ENCODE measurements at regions not wholly inside any gene's neighbourhood (a gene's known extent, or its start where the extent isn't known, plus 50 kb on each side); places are given as distances from the start of the nearest gene placed in this dataset.

DNA sequence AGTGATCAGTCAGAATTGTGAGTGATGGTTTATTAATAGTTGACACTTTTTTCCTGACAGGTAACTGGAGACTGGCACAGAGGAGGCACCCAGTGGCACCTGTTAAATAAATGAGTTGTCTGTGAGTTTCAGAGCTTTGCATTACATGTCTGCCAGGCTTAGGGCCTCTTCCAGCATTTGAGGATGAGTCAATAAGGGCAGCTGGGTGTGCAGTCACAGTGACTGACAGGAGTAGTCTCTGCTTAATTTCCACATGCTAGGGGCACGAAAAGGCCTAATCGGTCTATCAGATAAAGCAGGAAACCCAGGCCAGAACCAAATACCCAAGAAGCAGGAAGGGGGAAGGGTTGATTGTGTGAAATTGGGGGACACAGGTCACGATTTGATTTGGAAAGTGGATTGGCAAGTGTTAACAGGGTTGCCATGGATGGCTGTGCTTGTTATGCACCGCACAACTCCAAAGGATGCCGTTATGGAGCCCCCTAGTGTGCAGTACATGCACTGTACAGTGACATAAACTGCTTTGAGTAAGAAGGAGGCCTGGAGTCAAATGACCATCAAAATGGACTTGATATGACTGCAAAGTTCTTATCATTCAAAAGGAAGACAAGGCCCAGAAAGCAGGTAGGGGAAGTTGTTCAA lies 111.9 kb upstream of the GGTLC1 start:
- H3K27me3 ChIP-seq (replicated peaks; ENCODE audit: insufficient read depth, low read depth, low read length, poor library complexity): no peaks in the 10 kb centered on the region
- H3K27ac ChIP-seq (ENCODE audit: low read depth, low read length, poor library complexity, severe bottlenecking): no peak overlapping the region
- TF ChIP-seq, protein P1, sequence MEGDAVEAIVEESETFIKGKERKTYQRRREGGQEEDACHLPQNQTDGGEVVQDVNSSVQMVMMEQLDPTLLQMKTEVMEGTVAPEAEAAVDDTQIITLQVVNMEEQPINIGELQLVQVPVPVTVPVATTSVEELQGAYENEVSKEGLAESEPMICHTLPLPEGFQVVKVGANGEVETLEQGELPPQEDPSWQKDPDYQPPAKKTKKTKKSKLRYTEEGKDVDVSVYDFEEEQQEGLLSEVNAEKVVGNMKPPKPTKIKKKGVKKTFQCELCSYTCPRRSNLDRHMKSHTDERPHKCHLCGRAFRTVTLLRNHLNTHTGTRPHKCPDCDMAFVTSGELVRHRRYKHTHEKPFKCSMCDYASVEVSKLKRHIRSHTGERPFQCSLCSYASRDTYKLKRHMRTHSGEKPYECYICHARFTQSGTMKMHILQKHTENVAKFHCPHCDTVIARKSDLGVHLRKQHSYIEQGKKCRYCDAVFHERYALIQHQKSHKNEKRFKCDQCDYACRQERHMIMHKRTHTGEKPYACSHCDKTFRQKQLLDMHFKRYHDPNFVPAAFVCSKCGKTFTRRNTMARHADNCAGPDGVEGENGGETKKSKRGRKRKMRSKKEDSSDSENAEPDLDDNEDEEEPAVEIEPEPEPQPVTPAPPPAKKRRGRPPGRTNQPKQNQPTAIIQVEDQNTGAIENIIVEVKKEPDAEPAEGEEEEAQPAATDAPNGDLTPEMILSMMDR (conservative IDR thresholded peaks at IDR 0.05; ENCODE audit: low read depth, low read length): peak; percentile 91
- TF ChIP-seq EZH2 (IDR thresholded peaks at IDR 0.05; ENCODE audit: borderline replicate concordance, low read depth, low read length, poor library complexity, severe bottlenecking): no peak
- no peak overlapping the region for H3K4me3 ChIP-seq (ENCODE audit: low read depth, low read length, poor library complexity, severe bottlenecking)
- no peaks in the 10 kb centered on the region for H3K36me3 ChIP-seq (ENCODE audit: insufficient read depth, low read length, poor library complexity, severe bottlenecking)
- POLR2A ChIA-PET (ENCODE audit: low non-redundant PET): no interaction called here
- H3K9me3 ChIP-seq (ENCODE audit: low read depth, low read length, poor library complexity, severe bottlenecking): no peaks in the 10 kb centered on the region
- BruUV-seq (replicated peaks): no TSS peak
- peak; percentile 74 for DNase-seq (ENCODE audit: low spot score)
- CTCF ChIA-PET: no interaction called here
- intact Hi-C loops (cut with micrococcal nuclease; ENCODE audit: unreplicated experiment): no loop called here
- peaks cover 7% of the 10 kb centered on the region for H3K4me1 ChIP-seq (ENCODE audit: insufficient read depth, low read length, poor library complexity, severe bottlenecking)

DNA sequence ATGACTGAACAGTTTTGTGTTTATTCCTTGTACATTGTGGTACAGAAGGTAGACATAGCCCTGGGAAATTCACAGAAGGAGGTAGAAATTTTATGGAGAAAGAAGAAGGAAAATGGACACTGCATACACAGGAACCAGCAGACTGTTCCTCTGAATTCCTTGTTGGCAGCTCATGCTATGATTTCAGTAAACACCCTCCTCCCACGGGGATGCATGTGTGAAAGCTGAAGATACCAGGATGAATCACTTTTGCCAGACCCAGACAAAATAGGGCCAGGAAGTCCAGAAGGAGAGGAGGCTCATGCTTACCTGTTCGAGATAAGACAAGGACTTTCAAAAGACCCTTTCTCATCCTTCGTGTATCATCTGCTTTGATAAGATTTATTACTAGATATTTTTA lies 110.3 kb upstream of the GGTLC1 start:
- TF ChIP-seq, protein P1 (conservative IDR thresholded peaks at IDR 0.05; ENCODE audit: low read depth, low read length): no peak
- no peak for TF ChIP-seq EZH2 (IDR thresholded peaks at IDR 0.05; ENCODE audit: borderline replicate concordance, low read depth, low read length, poor library complexity, severe bottlenecking)
- Histone ChIP-seq H3K27ac (ENCODE audit: low read depth, low read length, poor library complexity, severe bottlenecking) (no peak overlapping the region), H3K4me1 (ENCODE audit: insufficient read depth, low read length, poor library complexity, severe bottlenecking) (peaks cover 7% of the 10 kb centered on the region), H3K4me3 (ENCODE audit: low read depth, low read length, poor library complexity, severe bottlenecking) (no peak overlapping the region), H3K9me3 (ENCODE audit: low read depth, low read length, poor library complexity, severe bottlenecking) (no peaks in the 10 kb centered on the region), H3K36me3 (ENCODE audit: insufficient read depth, low read length, poor library complexity, severe bottlenecking) (no peaks in the 10 kb centered on the region), H3K27me3 (replicated peaks; ENCODE audit: insufficient read depth, low read depth, low read length, poor library complexity) (no peaks in the 10 kb centered on the region)
- intact Hi-C loops (cut with micrococcal nuclease; ENCODE audit: unreplicated experiment): no loop called here
- CTCF ChIA-PET: no interaction called here
- POLR2A ChIA-PET (ENCODE audit: low non-redundant PET): no interaction called here
- no peak for DNase-seq (ENCODE audit: low spot score)
- no TSS peak for BruUV-seq (replicated peaks)

DNA sequence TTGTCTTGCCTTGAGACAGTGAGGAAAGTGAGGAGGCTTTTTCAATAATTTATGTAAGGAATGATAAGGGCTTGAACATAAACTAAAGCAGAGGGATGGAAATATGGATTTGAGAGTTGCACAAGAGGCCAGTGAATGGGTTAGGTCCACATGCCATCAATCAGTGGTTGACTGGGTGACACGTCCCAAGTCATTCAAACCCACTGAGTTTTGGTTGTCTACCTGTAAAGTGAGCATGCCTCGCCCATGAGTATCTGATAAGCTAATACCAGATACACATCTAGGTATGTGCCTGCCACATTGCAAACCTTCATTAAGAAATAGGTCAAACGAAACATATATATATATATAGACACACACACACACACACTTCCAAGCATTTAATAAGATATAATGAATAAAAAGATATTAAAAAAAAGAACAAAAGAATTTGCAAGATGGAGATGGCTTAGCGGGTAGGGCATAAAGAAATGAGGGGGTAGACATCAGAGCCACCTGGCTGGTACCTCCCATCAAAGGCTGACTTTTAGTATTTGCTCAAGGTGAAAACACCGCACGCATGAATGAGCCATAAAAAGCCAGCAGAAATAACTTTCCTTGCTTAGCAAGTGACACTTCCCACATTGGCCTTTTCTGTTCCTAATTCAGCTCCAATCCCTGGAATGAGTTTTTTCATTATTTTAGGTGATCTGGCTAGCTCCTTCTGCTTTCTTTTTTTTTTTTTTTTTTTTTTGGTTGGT lies 109.1 kb upstream of the GGTLC1 start:
- no peak overlapping the region for H3K27ac ChIP-seq (ENCODE audit: low read depth, low read length, poor library complexity, severe bottlenecking)
- TF ChIP-seq, protein P1 (conservative IDR thresholded peaks at IDR 0.05; ENCODE audit: low read depth, low read length): no peak
- TF ChIP-seq EZH2 (IDR thresholded peaks at IDR 0.05; ENCODE audit: borderline replicate concordance, low read depth, low read length, poor library complexity, severe bottlenecking): no peak
- no TSS peak for BruUV-seq (replicated peaks)
- H3K9me3 ChIP-seq (ENCODE audit: low read depth, low read length, poor library complexity, severe bottlenecking): no peaks in the 10 kb centered on the region
- no peaks in the 10 kb centered on the region for H3K36me3 ChIP-seq (ENCODE audit: insufficient read depth, low read length, poor library complexity, severe bottlenecking)
- peaks cover 7% of the 10 kb centered on the region for H3K4me1 ChIP-seq (ENCODE audit: insufficient read depth, low read length, poor library complexity, severe bottlenecking)
- DNase-seq (ENCODE audit: low spot score): no peak
- intact Hi-C loops (cut with micrococcal nuclease; ENCODE audit: unreplicated experiment): no loop called here
- H3K4me3 ChIP-seq (ENCODE audit: low read depth, low read length, poor library complexity, severe bottlenecking): no peak overlapping the region
- CTCF ChIA-PET: interaction anchor here (0.6 kb wide), 1 partner anchor 521 kb away, joined by 3 read pairs; no protein-coding TSS in a partner anchor
- no peaks in the 10 kb centered on the region for H3K27me3 ChIP-seq (replicated peaks; ENCODE audit: insufficient read depth, low read depth, low read length, poor library complexity)
- POLR2A ChIA-PET (ENCODE audit: low non-redundant PET): no interaction called here

Data from A673 (cell line).